ENCODE measurements at regions not wholly inside any gene's neighbourhood (a gene's known extent, or its start where the extent isn't known, plus 50 kb on each side); places are given as distances from the start of the nearest gene placed in this dataset.
"Not testable (repeated sequence)": the region's sequence is repeated elsewhere in the genome, so short reads cannot be mapped to it uniquely, and the experiment has no call there.

- DNase-seq, result no peak
Measured at GRCh38 chr2:140178234-140178633, 1398.0 kb upstream of the NXPH2 start.

- DNase-seq, result no peak
Measured at GRCh38 chr2:140177086-140177485, 1396.9 kb upstream of the NXPH2 start.

GRCh38 chr2:140173790-140174189, 1393.6 kb upstream of the NXPH2 start:
- DNase-seq, result no peak

- DNase-seq, result no peak
Measured at GRCh38 chr2:140164449-140164848, 1384.3 kb upstream of the NXPH2 start.

- DNase-seq, result no peak
Measured at GRCh38 chr2:140158259-140158658, 1378.1 kb upstream of the NXPH2 start.

GRCh38 chr2:140157816-140158215, 1377.6 kb upstream of the NXPH2 start:
- no peak for DNase-seq

GRCh38 chr2:140154706-140155105, 1374.5 kb upstream of the NXPH2 start:
- no peak for DNase-seq

GRCh38 chr2:140154271-140154670, 1374.1 kb upstream of the NXPH2 start:
- no peak for DNase-seq

- DNase-seq, result no peak
Measured at GRCh38 chr2:140144611-140145010, 1364.4 kb upstream of the NXPH2 start.

GRCh38 chr2:140138736-140139135, 1358.5 kb upstream of the NXPH2 start:
- DNase-seq, result no peak

GRCh38 chr2:140136861-140137260, 1356.7 kb upstream of the NXPH2 start:
- DNase-seq, result no peak

GRCh38 chr2:140136366-140136765, 1356.2 kb upstream of the NXPH2 start:
- no peak for DNase-seq

GRCh38 chr2:140128909-140129308, 1348.7 kb upstream of the NXPH2 start:
- no peak for DNase-seq

GRCh38 chr2:140122001-140122400, 1341.8 kb upstream of the NXPH2 start:
- DNase-seq, result no peak

- DNase-seq, result no peak
Measured at GRCh38 chr2:140117386-140117785, 1337.2 kb upstream of the NXPH2 start.

- DNase-seq, result no peak
Measured at GRCh38 chr2:140108706-140109475, 1328.7 kb upstream of the NXPH2 start.

GRCh38 chr2:140091926-140092325, 1311.7 kb upstream of the NXPH2 start:
- DNase-seq, result no peak

- DNase-seq, result no peak
Measured at GRCh38 chr2:140086964-140087363, 1306.8 kb upstream of the NXPH2 start.

GRCh38 chr2:140085674-140086073, 1305.5 kb upstream of the NXPH2 start:
- DNase-seq, result no peak

- DNase-seq, result no peak
Measured at GRCh38 chr2:140079038-140079437, 1298.8 kb upstream of the NXPH2 start.

GRCh38 chr2:140076164-140076563, 1296.0 kb upstream of the NXPH2 start:
- no peak for DNase-seq

GRCh38 chr2:140073763-140074162, 1293.6 kb upstream of the NXPH2 start:
- DNase-seq, result not testable (repeated sequence)

- DNase-seq, result no peak
Measured at GRCh38 chr2:140067661-140068060, 1287.5 kb upstream of the NXPH2 start.

- no peak for DNase-seq
Measured at GRCh38 chr2:140064243-140064642, 1284.1 kb upstream of the NXPH2 start.

GRCh38 chr2:140063356-140063755, 1283.2 kb upstream of the NXPH2 start:
- DNase-seq, result no peak

Data from activated CD4-positive, alpha-beta T cell treated with anti-CD3 and anti-CD28 coated beads, Interleukin-2, Interleukin-6, amounts not matched to agents 100 ng/mL and 50 ng/mL, durations not matched to agents 16 hours and 8 hours (primary cell).